HUDEP-2 (cell line): ENCODE measurements at regions not wholly inside any gene's neighbourhood (a gene's known extent, or its start where the extent isn't known, plus 50 kb on each side); places are given as distances from the start of the nearest gene placed in this dataset.

Source experiments
- DNase-seq, 76 experiments: peaks; one replicate each; lab custom pipeline; 2025; ENCODE audit not compliant: unreplicated experiment in 76 of 76; lab: John Stamatoyannopoulos, UW

GRCh38 chr12:61646639-61647038 lies 613.6 kb upstream of the USP15 start:
- no peak for DNase-seq

DNA sequence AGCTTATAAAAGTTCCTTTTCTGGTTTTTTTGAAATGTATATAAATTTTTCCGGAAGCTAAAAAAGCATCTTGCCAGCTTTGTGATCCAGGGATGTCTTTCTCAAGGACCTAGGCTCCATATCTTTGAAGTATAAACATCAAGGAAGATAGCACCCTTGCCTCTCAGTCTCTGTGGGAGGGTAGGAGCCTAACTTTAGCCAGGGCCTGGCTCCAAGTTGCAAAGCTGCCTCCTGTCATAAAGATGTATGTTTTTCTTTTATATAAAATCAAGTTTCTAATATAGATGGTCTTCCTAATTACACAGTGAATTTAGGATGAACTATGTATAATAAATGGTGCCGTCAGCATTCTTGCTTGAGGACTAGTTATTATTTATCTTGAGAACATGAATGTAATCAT lies 612.6 kb upstream of the USP15 start:
- no peak for DNase-seq

- DNase-seq = no peak
Measured at GRCh38 chr12:61652265-61652664, 607.9 kb upstream of the USP15 start.

- DNase-seq = peak in 12 of 76 experiments; percentile 0 to 28 (median 4)
Measured at GRCh38 chr12:61654698-61655097, 605.5 kb upstream of the USP15 start.

DNA sequence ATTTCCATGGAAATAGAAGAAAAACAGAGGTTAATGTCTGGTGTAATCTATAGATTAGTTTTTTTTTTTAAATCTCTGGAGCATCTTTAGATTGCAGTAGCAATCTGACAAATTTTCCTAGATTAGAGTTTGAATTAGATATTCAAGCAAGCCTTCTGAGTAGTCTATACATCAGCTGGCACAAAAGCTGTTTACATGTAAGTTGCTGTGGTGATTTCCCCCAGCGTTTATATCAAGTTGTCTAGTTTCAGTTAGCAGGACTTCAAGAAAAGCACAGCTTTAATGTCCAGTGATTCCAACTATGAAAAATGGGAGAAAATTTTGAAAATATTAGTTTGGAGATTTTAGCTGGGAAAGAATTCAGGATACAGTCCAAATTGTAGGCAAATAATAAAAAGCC lies 605.0 kb upstream of the USP15 start:
- no peak for DNase-seq

DNA sequence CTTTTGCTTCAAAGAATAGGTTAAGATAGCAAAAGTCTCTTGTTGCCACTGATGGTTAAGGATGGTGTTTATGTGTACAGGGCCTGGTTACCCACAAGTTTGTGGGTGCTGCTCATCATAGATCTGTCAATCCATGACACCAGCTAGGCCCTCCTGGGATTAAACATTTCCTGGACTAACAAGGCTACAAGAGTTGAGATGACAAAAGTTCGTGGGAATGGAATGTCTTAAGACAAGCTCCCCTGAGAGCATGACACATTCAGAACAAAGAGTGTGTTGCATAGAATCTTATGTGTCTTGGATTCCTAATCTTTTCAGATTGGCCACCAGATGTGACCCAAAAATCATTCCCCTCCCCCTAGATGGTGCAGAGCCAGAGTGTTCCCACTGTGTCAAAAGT lies 592.5 kb upstream of the USP15 start:
- no peak for DNase-seq

DNA sequence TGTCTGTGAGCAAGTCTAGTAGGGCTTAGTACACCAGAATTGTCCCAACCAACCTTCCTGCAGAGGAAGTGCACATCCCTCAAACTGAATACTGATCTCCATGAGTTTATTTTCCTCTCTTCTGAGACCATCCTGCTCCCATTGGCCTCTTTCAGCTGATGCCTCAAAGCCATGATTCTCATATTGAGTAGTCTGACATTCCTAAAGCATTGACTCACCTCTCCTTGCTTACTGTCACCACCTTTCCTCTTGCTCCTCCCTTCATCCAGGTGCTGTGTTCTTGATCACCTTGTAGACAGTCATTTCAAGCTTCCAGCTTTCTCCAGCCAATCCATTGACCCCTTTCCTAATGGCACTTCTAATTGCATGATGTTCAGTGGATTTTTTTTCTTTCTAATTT lies 583.7 kb upstream of the USP15 start:
- DNase-seq = no peak

DNA sequence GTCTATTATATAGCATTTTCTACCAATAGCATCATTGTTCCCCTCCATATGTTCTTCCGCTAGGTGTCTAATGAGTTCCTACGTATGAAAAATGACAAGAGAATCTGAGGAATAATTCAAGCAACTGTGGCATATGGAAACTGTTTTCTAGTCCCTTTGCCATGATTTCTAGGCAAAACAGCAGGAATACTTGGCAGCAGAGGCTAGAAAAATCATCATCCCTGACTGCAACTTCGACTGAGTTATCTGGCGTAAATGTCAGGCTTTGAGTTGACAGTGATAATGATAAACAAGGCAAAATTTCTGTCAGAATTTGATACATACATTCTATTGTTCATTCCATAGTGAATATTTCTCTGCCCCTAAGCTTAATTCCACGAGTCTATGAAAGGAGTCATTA lies 572.8 kb upstream of the USP15 start:
- DNase-seq = no peak

DNA sequence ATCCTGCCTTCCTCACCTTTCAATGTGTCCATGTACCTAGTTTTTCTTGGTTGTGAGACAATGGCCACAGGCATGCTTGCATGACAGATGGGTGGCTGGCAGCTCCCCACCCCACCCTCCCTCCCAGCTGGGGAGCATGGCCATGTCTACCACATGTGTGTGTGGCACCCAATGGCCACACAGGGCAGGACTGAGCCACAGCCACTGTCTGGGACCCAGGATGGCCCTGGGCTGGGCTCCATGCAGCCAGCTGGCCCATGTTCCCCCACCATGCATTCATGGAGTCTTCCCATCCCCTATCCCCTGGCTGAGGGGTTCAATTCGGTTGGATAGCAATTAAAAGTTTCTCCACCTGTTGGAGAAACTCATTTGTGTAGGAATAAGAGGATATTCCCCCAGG lies 566.0 kb upstream of the USP15 start:
- DNase-seq = no peak

DNA sequence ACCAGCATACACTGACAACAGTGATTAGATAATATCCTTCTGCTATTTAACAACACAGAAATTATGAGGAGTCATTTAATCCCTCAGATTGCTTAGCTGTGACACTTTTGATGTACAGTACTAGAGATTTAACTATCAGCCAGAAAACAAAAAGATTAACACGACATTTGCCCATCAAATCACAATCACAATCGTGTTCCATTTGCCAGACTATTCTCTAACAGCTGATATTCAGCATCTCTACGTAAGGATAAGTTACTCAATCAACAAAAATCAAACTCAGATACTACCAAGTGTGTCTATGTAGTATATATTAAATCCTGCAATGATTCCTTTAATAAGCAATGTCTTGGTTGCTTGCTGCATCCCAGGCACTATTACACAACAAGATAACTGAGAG lies 558.7 kb upstream of the USP15 start:
- DNase-seq = no peak

DNA sequence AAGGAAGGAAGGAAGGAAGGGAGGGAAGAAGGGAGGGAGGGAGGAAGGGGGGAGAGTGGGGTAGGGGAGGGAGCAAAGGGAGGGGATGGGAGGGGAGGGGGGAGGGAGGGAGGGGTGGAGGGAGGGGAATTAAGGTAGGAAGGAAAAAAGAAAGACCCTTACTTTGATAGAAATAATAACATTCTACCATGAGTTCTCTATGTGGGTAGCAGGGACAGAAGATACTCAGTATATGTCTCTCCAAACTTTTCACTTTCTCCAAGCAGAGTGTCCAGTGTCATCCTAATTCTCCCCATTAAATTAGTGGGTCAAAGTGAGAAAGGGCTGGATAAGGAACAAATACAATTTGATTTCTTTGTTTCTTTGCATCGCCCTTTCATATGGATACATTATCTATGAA lies 553.4 kb upstream of the USP15 start:
- DNase-seq = no peak

DNA sequence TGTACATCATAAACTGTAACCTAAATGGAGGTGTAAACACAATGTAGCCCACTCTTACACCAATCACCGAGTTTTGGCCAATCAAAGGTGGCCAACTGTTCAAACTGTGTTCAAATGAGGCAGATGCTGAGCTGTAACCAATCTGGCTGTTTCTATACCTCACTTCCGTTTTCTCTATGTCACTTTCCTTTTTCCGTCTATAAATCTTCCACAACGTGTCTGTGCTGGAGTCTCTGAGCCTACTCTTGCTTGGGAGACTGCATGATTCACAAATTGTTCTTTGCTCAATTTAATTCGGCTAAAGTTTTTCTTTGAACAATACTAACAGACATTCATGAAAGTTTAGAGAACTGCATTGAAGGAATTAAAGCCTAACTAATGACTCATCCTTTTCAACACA lies 547.1 kb upstream of the USP15 start:
- no peak for DNase-seq

- no peak for DNase-seq
Measured at GRCh38 chr12:61717986-61718385, 542.2 kb upstream of the USP15 start.

- DNase-seq = no peak
Measured at GRCh38 chr12:61739925-61740324, 520.3 kb upstream of the USP15 start.

GRCh38 chr12:61750604-61751003 lies 509.6 kb upstream of the USP15 start:
- no peak for DNase-seq

DNA sequence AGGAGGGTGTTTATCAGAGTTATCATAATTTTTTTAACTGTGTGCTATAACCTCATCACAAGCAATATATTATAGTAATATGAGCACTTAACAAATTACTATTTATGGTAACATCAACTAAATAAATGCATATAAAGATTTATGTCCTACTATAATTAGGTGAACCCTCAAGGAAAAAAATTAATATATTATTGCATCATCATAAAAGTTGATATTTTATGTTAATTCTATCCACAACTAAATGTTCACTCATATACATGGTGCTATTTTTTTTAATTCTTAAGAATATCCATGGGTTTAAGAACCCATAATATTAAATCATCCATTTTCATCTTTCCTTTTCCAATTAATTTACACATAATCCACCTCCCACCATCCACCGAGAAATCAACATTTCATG lies 506.0 kb upstream of the USP15 start:
- DNase-seq = no peak

DNA sequence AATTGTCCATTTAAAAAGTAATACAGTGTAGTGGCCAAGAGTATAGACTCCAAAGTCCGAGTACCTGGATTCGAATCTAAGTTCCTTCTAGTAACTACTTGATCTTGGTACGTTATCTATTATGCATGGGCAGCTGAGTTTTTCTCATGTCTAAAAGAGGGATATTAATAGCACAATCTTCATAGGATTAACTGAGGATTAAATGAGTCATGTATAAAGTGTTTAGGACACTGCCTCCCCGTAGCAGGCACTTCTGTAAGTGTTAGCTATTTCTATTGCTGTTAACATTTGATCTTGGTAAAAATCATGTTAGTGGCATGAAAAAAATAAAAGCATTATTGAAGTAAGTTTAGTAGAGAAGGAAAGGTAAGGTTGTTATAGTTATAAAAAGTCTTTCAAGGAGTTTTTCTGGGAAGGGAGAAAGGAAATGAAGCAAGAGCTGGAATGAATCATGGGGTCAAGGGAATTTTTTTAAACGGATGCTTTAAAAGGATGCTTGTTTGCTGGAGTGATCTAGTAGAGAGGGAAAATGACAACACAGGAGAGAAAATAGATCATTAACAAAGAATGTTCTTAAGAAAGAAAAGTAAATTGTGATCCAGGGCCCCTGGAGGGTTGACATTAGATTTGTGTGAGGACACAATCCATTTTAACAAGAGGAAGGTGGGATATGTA lies 502.2 kb upstream of the USP15 start:
- no peak for DNase-seq

GRCh38 chr12:61758661-61759060 lies 501.5 kb upstream of the USP15 start:
- DNase-seq = no peak

DNA sequence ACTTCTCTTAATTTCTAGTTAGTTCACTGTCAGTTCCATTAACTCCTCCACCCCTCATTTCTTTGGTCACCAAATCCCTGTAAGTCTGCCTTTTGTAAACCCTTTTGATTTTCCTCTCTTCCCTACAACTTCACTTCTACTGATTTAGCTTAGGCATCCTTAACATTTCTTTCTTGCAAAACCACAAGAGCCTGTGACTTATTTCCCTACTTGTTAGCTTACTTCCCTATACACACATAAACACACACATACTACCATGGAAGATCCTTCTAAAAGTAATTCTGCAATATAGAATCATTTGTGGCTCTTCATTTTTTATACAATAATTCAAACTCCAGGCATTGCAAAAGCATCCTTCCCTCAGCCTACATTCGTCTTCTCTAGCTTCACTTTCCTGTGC lies 494.3 kb upstream of the USP15 start:
- DNase-seq = no peak

DNA sequence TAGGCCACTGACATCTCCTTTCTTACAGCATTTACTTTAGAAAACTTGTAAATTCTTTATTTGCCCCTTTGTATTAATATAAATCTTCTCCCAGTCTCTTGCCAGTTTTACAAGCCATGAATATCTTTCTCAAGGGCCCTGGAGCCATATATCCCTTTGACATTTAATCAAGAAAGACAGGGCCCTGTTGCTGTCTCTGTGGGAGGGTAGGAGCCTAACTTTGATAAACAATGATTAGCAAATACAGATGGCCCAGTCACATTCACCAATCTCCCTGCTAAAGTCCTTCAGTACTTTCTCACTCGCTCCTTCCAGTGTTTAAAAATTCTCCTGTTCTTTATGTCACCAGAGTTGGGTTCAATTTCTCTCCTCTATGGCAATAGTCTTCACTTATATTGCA lies 479.8 kb upstream of the USP15 start:
- no peak for DNase-seq

DNA sequence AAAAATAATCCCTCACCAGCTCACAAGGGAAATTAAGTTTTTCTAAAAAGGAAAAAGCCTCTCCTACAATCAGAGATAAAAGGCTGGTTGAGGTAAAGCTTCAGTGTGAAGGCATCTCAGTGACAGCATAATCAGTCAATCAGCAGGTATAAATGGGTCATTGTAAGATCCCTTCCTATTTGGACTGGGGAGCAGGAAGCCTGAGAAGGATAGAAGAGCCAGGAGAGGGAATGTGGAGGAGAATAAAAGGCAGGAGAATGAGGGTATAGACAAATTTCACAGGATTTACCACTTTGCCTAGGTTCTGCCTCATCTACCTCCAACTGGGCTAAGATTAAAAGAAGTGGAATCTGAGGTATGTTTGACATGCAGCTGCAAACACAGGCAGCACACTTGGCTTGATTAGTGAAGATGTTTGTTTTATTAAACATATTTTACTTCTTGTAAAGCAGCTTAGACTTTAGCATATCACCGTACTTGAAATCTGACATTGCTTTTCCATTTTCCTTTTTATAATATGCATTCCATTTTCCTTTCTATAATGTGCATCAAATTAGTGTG lies 479.1 kb upstream of the USP15 start:
- DNase-seq = no peak

- DNase-seq = no peak
Measured at GRCh38 chr12:61796846-61797245, 463.4 kb upstream of the USP15 start.

DNA sequence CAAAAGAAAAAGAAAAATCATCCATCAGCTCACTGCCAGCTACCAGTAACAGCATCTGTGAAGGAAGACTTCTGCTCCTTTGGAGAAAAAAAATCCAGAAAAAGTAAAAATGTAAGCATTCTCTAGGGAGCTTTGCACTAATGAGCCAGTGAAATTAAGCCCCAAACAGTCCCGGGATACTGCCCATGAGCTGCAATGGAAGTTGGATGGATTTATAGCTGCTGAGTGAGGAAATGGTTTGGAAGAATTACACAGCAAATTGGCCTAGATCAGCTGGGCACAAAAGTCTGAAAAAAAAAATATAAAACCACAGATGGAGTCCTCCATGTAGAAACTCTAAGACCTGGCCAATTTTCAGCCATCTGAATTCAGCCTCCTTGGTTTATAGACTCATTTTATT lies 462.9 kb upstream of the USP15 start:
- DNase-seq = no peak
